ENCODE measurements at regions not wholly inside any gene's neighbourhood (a gene's known extent, or its start where the extent isn't known, plus 50 kb on each side); places are given as distances from the start of the nearest gene placed in this dataset.

DNA sequence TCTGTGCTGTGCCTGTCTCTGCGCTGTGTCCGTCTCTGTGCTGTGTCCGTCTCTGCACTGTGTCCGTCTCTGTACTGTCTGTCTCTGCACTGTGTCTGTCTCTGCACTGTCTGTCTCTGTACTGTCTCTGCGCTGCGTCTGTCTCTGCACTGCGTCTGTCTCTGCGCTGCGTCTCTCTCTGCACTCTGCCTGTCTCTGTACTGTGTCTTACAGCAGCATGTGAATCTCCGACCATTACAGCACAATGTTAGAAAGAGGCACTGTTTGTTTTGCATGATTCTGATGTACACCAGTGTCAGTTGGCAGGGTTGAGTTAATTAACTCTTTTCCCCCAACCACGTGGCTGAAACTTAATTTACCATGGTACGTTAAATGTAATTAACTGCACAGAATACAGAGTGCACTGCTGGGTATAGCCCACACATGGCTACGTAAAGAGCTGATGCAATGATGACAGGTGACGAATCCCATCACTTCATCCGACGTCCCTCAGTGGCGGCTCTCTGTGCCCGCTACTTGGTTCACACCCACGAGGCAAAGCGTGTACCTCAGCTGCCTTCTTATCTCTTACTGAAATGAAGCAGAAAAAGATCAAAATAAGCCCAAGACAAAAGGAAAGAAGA lies 127.7 kb upstream of the SFSWAP start:
- no peak for DNase-seq (ENCODE audit: insufficient read length)
- no peak for FAIRE-seq
- TF ChIP-seq TAF1 (IDR thresholded peaks at IDR 0.05; ENCODE audit: borderline replicate concordance, low read depth, low read length) (no peak), POLR2AphosphoS5 (IDR thresholded peaks at IDR 0.05; ENCODE audit: low read depth, low read length) (no peak), POLR2A (IDR thresholded peaks at IDR 0.05; ENCODE audit: low read depth, low read length) (no peak)

DNA sequence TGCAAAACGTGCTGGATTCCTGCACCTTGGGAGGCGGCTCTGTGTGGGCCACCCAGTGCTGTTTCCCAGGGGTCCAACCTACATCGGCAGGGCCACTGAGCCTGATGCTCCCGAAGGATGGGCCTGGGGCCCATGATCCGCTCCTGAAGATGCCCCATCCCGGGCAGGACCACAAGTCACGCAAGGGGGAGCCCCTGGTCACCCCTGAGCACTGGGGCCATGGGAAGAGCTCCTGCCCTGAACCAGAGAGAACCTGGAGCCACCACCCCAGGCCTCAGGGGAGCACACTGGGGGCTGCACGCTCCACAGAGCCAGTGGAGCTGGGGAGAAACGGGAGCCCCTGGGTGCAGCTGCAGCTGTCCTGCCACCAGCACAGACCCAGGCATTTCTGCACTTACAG lies 124.6 kb upstream of the SFSWAP start:
- FAIRE-seq (no peak), DNase-seq (ENCODE audit: insufficient read length) (no peak)
- TF ChIP-seq POLR2A (IDR thresholded peaks at IDR 0.05; ENCODE audit: low read depth, low read length) (no peak), POLR2AphosphoS5 (IDR thresholded peaks at IDR 0.05; ENCODE audit: low read depth, low read length) (no peak), TAF1 (IDR thresholded peaks at IDR 0.05; ENCODE audit: borderline replicate concordance, low read depth, low read length) (no peak)

DNA sequence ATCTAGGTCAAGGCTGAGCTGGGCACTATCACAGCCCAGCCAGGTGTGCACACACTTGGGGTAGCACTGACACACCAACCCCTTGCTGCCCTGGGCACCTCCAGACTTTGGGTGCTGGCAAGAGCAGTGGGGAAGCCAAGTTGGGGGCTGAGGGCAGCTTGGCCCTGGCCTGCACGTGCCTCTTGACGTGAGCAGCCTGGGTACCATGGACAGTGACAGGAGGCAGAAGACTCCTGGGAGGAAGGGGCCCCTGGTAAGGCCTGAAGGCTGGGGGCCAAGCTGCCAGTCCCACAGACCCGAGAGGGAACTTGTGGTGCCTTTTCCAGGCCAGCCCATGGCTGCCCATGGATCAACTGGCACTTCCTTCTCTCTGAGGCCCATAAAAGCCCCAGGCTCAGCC lies 124.1 kb upstream of the SFSWAP start:
- TF ChIP-seq POLR2AphosphoS5 (IDR thresholded peaks at IDR 0.05; ENCODE audit: low read depth, low read length) (no peak), POLR2A (IDR thresholded peaks at IDR 0.05; ENCODE audit: low read depth, low read length) (no peak)
- FAIRE-seq (no peak), DNase-seq (ENCODE audit: insufficient read length) (no peak)

DNA sequence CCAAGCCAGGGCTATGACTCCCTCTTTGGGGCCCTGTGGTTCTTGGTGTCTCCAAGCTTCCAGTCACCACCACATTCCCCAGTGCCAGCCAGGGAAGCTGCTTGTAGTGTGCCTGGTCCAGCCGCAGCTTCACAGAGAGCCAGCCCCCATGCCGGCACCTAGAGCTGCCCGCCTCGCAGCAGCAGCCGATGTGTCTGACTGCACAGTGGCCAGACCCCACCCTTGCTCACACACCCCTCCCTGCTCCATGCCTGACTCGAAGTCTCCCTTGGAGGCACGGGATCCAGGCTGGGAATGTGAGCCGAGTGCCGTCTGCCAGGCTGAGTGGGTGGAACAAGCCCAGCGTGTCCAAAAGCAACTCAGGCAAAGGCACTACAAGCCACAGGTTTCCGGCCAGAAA lies 123.3 kb upstream of the SFSWAP start:
- FAIRE-seq (no peak), DNase-seq (ENCODE audit: insufficient read length) (no peak)
- TF ChIP-seq POLR2AphosphoS5 (IDR thresholded peaks at IDR 0.05; ENCODE audit: low read depth, low read length) = no peak
- TF ChIP-seq POLR2A (IDR thresholded peaks at IDR 0.05; ENCODE audit: low read depth, low read length) = no peak
- no peak for TF ChIP-seq TAF1 (IDR thresholded peaks at IDR 0.05; ENCODE audit: borderline replicate concordance, low read depth, low read length)

DNA sequence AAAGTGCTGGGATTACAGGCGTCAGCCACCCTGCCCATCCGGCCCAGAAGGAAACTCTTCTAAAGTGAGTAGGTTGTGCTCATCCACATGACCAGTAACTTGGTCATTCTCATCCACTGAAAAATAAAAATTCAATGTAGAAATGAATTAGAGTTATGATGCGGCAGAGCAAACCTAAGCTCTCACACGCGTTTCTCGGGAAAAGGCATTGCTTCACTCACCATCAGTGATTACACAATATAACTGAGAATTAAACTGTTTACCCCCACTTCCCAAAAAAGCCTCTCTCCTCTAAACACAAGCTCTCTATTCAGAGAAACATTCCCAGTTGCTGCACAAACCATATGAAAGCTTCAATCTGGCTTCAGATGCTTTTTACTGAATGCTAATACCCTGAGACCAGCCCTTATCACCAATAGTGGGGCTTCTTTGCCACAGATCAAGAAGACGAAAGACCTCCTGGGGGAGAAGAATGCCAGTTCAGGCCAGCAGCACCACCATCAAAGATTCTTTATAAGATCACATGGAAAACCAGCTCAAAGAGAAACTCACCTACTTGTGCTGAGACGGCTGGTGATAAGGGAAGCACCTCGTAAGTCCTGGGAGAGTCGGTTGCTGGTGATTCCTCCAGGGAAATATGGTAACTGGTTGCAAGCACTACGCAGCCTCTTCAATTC lies 121.5 kb upstream of the SFSWAP start:
- FAIRE-seq = no peak
- TF ChIP-seq POLR2A (IDR thresholded peaks at IDR 0.05; ENCODE audit: low read depth, low read length) = no peak
- TF ChIP-seq POLR2AphosphoS5 (IDR thresholded peaks at IDR 0.05; ENCODE audit: low read depth, low read length) = no peak
- no peak for TF ChIP-seq TAF1 (IDR thresholded peaks at IDR 0.05; ENCODE audit: borderline replicate concordance, low read depth, low read length)
- DNase-seq (ENCODE audit: insufficient read length) = no peak

DNA sequence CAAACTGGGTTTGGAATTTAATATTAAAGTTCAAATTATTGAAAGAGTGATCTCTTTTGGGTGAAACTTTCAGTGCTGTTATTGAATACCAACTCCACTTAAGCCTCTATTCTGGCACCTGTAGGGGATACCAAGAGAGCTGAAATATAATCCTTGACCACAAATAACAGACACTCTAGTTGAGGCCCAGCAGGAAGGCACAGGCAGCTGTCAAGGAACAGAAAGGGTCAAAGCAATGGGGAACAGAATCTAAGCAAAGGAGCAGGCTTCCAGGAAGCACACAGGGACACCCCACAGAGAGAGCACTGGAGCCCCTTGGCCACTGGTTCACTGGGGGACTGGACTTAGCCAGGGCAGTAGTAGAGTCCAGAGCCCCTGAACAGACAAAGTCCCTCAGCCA lies 120.9 kb upstream of the SFSWAP start:
- no peak for DNase-seq (ENCODE audit: insufficient read length)
- TF ChIP-seq POLR2AphosphoS5 (IDR thresholded peaks at IDR 0.05; ENCODE audit: low read depth, low read length) = no peak
- TF ChIP-seq POLR2A (IDR thresholded peaks at IDR 0.05; ENCODE audit: low read depth, low read length) = no peak
- no peak for FAIRE-seq

DNA sequence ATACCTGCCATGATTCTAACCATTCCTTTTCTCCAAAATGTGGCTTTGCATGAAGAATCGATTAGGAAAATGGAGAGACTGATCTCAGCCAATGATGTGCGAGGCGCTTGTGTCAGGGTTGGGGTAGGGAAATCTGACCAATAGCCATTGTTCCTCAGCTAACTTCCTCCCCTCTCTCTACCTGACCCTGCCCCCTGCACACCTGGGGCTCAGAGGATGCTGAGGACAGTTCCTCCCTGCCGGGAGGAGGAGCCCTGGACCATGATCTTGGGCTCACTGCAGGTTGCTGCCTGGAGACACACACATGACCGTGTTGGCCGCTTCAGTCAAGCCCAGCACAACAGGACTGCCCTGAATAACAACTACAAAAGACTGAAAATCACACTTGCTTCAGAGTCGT lies 119.8 kb upstream of the SFSWAP start:
- no peak for FAIRE-seq
- TF ChIP-seq TAF1 (IDR thresholded peaks at IDR 0.05; ENCODE audit: borderline replicate concordance, low read depth, low read length) = no peak
- TF ChIP-seq POLR2AphosphoS5 (IDR thresholded peaks at IDR 0.05; ENCODE audit: low read depth, low read length) = no peak
- no peak for TF ChIP-seq POLR2A (IDR thresholded peaks at IDR 0.05; ENCODE audit: low read depth, low read length)
- DNase-seq (ENCODE audit: insufficient read length) = no peak

DNA sequence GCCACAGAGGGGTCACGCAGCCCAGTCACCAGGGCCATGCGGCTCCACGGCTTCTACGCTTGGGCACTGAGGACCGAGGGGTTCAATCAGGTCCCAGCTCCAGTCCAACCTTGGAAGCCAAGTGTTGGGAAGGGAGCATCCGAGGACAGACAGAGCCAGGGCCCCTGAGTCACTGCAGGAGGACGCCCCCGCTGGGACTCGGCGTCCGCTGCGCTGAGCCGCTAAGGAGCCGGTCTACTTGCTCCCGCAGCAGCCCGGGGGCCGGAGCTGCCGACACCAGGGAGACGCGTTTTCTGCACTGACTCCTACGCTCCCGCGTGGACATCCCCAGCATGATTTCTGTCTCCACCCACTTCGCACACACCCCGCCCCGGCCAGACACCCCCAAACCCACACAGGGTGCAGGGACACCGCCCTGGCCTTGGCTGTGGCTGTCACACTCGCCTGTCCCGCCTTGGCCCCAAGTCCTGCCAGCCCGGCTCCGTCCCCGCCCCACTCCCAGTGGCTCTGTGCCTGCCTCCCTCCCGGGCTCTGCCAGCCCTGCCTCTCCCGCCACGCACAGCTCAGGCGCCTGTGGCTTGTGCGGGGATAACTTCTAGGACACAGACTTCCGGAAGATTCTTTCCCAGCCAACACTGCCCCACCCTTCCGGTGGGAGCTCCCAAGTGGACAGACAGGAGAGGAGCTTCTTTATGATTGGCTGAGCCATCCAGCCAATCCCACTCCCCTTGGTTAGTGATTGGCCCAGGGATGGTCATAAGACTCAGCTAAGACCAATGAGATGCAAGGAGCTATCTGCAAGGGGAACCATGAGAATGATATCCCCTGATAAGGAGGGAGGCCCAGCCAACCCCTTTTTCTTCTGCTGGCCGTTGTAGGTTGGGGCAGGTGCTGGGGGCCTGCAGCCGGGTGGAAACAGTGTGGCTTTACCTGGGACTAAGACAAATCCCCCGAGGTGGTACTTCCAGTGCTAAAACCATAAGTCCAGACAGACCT lies 118.9 kb upstream of the SFSWAP start:
- TF ChIP-seq POLR2A (IDR thresholded peaks at IDR 0.05; ENCODE audit: low read depth, low read length) = no peak
- TF ChIP-seq TAF1 (IDR thresholded peaks at IDR 0.05; ENCODE audit: borderline replicate concordance, low read depth, low read length) = no peak
- TF ChIP-seq POLR2AphosphoS5 (IDR thresholded peaks at IDR 0.05; ENCODE audit: low read depth, low read length) = no peak
- no peak for FAIRE-seq

DNA sequence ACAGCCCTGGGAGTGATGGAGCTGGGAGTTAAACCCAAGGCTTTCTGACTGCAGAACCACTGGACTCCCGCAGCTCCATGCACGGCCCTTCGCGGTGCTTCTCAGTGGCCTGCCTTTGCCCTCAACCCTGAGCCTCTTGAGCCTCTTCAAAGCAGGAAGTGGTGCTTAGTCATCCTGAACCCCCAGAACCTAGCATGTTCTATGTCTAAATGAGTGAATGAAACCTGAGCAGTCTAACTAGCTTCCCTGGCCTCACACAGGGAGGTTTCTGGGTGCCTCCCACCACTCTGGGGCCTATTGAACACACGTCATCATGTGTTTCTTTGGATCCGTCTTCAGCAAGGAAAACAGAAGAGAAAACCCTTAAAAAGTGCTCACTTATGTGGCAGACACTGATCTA lies 117.9 kb upstream of the SFSWAP start:
- DNase-seq (ENCODE audit: insufficient read length) (peak; percentile 76), FAIRE-seq (peak; percentile 87)

More for the DNA sequence above, 118.9 kb upstream of the SFSWAP start:
- DNase-seq (ENCODE audit: insufficient read length) = no peak

DNA sequence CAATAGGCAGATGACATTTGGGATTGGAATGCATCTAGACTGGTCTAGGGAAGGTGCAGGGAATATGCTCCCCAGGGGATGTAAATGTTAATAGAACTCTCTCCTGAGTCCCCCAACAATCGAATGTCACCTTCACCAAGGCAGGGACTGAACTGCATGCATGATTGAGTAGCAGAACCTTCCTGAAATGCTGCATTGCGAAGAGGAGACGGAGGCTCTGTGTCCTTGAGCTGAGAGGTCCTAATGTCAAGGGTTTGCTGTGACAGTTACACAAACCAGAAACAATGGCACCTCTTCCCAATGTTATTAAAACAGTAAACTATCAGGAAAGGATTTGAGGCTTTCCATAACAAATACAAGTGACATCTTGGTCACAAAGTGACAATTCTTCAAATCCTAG lies 117.5 kb upstream of the SFSWAP start:
- TF ChIP-seq POLR2AphosphoS5 (IDR thresholded peaks at IDR 0.05; ENCODE audit: low read depth, low read length) = no peak
- no peak for TF ChIP-seq TAF1 (IDR thresholded peaks at IDR 0.05; ENCODE audit: borderline replicate concordance, low read depth, low read length)
- no peak for TF ChIP-seq POLR2A (IDR thresholded peaks at IDR 0.05; ENCODE audit: low read depth, low read length)
- FAIRE-seq = no peak

More for the DNA sequence above, 117.9 kb upstream of the SFSWAP start:
- TF ChIP-seq TAF1 (IDR thresholded peaks at IDR 0.05; ENCODE audit: borderline replicate concordance, low read depth, low read length) = no peak
- no peak for TF ChIP-seq POLR2AphosphoS5 (IDR thresholded peaks at IDR 0.05; ENCODE audit: low read depth, low read length)
- no peak for TF ChIP-seq POLR2A (IDR thresholded peaks at IDR 0.05; ENCODE audit: low read depth, low read length)

DNA sequence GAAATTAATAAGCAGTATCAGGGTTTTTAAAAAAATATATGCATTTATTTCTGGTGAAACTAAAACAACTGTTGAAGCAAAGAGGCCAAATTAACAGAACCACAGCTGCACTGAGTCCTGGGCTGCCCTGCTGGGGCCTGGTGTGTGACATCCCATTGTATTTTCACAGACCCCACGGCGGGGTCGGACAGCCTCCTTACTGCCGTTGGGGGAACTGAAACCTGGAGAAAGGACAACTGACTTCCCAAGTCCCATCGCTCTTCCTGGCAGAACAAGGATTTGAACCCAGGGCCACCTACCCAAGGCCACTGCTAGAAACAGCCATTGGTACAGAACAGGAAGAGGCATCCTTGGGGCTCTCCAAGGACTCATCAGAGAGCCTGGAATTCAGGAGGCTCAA lies 114.8 kb upstream of the SFSWAP start:
- TF ChIP-seq POLR2A (IDR thresholded peaks at IDR 0.05; ENCODE audit: low read depth, low read length) = no peak
- no peak for DNase-seq (ENCODE audit: insufficient read length)
- FAIRE-seq = no peak

More for the DNA sequence above, 117.5 kb upstream of the SFSWAP start:
- no peak for DNase-seq (ENCODE audit: insufficient read length)

Measured in GM12892 (cell line).